ENCODE measurements at regions not wholly inside any gene's neighbourhood (a gene's known extent, or its start where the extent isn't known, plus 50 kb on each side); places are given as distances from the start of the nearest gene placed in this dataset.

DNA sequence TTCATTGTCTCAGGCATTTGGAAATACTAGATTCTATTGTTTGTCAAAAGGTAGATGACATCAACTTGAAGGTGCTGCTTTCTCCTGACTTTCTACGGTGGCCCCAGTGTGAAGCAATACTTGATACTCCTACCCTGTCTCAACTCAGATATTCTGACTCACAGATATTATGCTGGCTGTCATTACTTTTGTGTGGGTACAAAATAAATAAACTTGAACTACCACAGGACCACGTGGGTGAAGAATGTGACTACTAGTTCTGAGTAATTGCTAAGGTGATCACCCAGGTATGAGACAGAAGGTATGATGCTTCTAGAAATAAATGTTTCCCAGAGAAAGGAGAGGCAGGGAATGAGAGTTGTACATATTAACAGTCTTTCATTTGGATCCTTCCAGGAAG is 275.3 kb upstream of the SPOCK3 start:
- no peaks in the 10 kb centered on the region for H3K4me1 ChIP-seq
- in situ Hi-C loops (cut with MboI; ENCODE audit: low pct_ligation_motif_present in 1 of 4, low pct_unique_long_range_greater_than_20kb in 1 of 4, low sequenced_read_pairs in 3 of 4) = no loop called here
- no peak for DNase-seq
- TF ChIP-seq EP300 (IDR thresholded peaks at IDR 0.05; ENCODE audit: low read depth) = no peak
- TF ChIP-seq POLR2A (IDR thresholded peaks at IDR 0.05) = no peak
- no peak for TF ChIP-seq POLR2AphosphoS5 (IDR thresholded peaks at IDR 0.05)
- TF ChIP-seq, protein P1, sequence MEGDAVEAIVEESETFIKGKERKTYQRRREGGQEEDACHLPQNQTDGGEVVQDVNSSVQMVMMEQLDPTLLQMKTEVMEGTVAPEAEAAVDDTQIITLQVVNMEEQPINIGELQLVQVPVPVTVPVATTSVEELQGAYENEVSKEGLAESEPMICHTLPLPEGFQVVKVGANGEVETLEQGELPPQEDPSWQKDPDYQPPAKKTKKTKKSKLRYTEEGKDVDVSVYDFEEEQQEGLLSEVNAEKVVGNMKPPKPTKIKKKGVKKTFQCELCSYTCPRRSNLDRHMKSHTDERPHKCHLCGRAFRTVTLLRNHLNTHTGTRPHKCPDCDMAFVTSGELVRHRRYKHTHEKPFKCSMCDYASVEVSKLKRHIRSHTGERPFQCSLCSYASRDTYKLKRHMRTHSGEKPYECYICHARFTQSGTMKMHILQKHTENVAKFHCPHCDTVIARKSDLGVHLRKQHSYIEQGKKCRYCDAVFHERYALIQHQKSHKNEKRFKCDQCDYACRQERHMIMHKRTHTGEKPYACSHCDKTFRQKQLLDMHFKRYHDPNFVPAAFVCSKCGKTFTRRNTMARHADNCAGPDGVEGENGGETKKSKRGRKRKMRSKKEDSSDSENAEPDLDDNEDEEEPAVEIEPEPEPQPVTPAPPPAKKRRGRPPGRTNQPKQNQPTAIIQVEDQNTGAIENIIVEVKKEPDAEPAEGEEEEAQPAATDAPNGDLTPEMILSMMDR (IDR thresholded peaks at IDR 0.05) = no peak
- H3K27me3 ChIP-seq = no peaks in the 10 kb centered on the region
- intact Hi-C loops (cut with DNase I; ENCODE audit: low total_unique reads) = no loop called here
- no peak overlapping the region for H3K27ac ChIP-seq
- no peaks in the 10 kb centered on the region for H3K9me3 ChIP-seq
- no peaks in the 10 kb centered on the region for H3K36me3 ChIP-seq
- no peak overlapping the region for H3K4me3 ChIP-seq
- 0 to 68% methylated on average over 1 to 2 of the region's 2 CpGs for WGBS, 2 donors (ENCODE audit: low coverage in 1 of 2)

DNA sequence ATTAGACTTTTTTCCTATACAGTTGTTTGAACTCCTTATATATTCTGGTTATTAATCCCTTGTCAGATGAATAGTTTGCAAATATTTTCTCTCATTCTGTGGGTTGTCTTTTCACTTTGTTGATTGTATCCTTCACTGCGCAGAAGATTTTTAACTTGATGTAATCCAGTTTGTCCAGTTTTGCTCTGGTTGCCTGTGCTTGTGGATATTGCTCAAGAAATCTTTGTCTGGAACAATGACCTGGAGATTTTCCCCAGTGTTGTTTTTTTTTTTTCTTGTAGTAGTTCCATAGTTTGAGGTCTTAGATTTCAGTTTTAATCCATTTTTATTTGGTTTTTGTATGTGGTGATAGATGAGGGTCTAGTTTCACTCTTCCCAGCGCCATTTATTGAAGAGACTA is 289.8 kb upstream of the SPOCK3 start:
- H3K27ac ChIP-seq = no peak overlapping the region
- DNase-seq = no peak
- H3K27me3 ChIP-seq = no peaks in the 10 kb centered on the region
- H3K36me3 ChIP-seq = no peaks in the 10 kb centered on the region
- no peak overlapping the region for H3K4me3 ChIP-seq
- H3K9me3 ChIP-seq = no peaks in the 10 kb centered on the region
- TF ChIP-seq EP300 (IDR thresholded peaks at IDR 0.05; ENCODE audit: low read depth) (no peak), POLR2A (IDR thresholded peaks at IDR 0.05) (no peak), POLR2AphosphoS5 (IDR thresholded peaks at IDR 0.05) (no peak)
- TF ChIP-seq, protein P1 (IDR thresholded peaks at IDR 0.05) = no peak
- in situ Hi-C loops (cut with MboI; ENCODE audit: low pct_ligation_motif_present in 1 of 4, low pct_unique_long_range_greater_than_20kb in 1 of 4, low sequenced_read_pairs in 3 of 4) = no loop called here
- intact Hi-C loops (cut with DNase I; ENCODE audit: low total_unique reads) = no loop called here
- H3K4me1 ChIP-seq = no peaks in the 10 kb centered on the region
- WGBS, 2 donors (ENCODE audit: low coverage in 1 of 2) = 67 to 76% methylated on average over 2 of the region's 2 CpGs

DNA sequence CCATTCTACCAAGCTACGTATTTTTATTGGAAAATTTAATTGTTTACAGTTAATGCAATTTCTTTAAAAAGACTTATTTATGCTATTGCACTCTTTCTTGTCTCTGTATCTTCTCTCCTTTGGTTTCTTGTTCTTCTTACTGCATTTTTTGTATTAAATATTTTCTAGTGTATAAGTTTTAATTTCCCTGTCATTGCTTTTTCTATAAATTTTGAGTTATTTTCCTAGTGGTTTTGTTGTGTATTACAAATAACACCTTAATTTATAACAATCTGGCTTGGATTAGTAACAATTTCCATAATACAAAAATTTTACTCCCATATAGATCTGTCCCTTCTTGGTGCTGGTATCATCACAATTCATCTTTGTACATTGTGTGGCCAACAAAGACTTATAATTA is 303.5 kb upstream of the SPOCK3 start:
- Histone ChIP-seq H3K27me3 (no peaks in the 10 kb centered on the region), H3K27ac (no peak overlapping the region), H3K36me3 (no peaks in the 10 kb centered on the region), H3K9me3 (no peaks in the 10 kb centered on the region), H3K4me3 (no peak overlapping the region), H3K4me1 (no peaks in the 10 kb centered on the region)
- WGBS, 2 donors (ENCODE audit: low coverage in 1 of 2) = 67 to 69% methylated on average over 1 of the region's 1 CpG
- DNase-seq = no peak
- in situ Hi-C loops (cut with MboI; ENCODE audit: low pct_ligation_motif_present in 1 of 4, low pct_unique_long_range_greater_than_20kb in 1 of 4, low sequenced_read_pairs in 3 of 4) = no loop called here
- intact Hi-C loops (cut with DNase I; ENCODE audit: low total_unique reads) = no loop called here
- TF ChIP-seq POLR2AphosphoS5 (IDR thresholded peaks at IDR 0.05) (no peak), EP300 (IDR thresholded peaks at IDR 0.05; ENCODE audit: low read depth) (no peak), POLR2A (IDR thresholded peaks at IDR 0.05) (no peak)
- TF ChIP-seq, protein P1 (IDR thresholded peaks at IDR 0.05) = no peak

DNA sequence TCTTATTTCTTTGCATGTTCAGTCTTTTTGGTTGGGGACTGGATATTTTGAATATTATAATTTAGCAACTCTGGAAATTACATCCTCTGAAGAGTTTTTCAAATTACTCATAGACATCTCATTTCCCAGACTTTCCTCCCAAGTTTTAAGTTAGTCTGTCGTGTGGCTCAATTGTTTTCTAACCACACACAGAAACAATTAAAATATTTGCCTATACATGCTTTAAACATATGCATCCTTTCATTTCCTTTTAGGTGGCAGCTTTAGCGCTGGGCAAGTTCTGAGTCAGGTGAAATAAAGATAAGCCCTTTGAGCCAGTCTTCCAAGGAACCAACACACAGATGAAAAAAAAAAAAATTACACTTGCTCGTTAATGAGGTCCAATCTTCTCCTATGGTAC is 307.0 kb upstream of the SPOCK3 start:
- no peak for DNase-seq
- in situ Hi-C loops (cut with MboI; ENCODE audit: low pct_ligation_motif_present in 1 of 4, low pct_unique_long_range_greater_than_20kb in 1 of 4, low sequenced_read_pairs in 3 of 4) (no loop called here), intact Hi-C loops (cut with DNase I; ENCODE audit: low total_unique reads) (no loop called here)
- no peaks in the 10 kb centered on the region for H3K27me3 ChIP-seq
- no peak overlapping the region for H3K27ac ChIP-seq
- H3K36me3 ChIP-seq = no peaks in the 10 kb centered on the region
- H3K4me1 ChIP-seq = no peaks in the 10 kb centered on the region
- H3K9me3 ChIP-seq = no peaks in the 10 kb centered on the region
- no peak overlapping the region for H3K4me3 ChIP-seq
- TF ChIP-seq POLR2AphosphoS5 (IDR thresholded peaks at IDR 0.05) (no peak), EP300 (IDR thresholded peaks at IDR 0.05; ENCODE audit: low read depth) (no peak), POLR2A (IDR thresholded peaks at IDR 0.05) (no peak)
- TF ChIP-seq, protein P1 (IDR thresholded peaks at IDR 0.05) = no peak
- WGBS, 2 donors (ENCODE audit: low coverage in 1 of 2) = 63 to 68% methylated on average over 3 of the region's 3 CpGs

Data from transverse colon (tissue), 4 donors.